ENCODE measurements at regions not wholly inside any gene's neighbourhood (a gene's known extent, or its start where the extent isn't known, plus 50 kb on each side); places are given as distances from the start of the nearest gene placed in this dataset.

DNA sequence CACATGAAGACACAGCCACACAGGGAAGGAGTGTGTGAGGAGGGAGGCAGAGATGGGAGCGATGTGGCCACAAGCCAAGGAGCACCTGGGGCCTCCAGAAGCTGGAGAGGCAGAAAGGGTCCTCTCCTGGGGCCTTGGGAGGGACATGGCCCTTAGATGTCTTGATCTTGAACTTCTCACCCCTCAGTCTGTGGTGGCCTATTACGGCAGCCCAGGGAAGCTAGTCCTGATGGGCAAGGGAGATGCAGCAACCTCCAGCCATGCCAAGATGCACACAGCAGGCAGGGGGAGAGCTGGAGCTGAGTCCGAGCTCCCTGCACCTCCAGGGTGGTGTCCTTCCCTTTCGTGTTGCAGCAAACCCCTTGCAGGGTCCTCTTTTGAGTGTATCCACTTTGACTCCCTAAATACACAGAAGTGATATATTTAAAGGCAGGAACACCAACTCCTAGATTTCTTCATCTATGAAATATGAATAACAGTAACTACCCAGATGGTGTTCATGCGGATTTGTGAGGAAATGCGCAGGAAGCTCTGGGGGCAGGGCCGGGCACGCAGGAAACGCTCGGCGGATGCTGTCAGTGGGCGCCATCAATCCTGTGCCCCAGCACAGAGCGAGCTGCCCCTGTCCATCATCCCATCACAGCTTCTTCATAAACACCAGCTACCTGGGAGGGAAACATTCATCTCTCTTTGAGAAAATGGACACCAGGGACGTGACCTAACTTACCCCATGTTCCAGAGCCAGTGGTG, 230.4 kb upstream of the MYT1L start (continued):
- TF ChIP-seq, protein P1, sequence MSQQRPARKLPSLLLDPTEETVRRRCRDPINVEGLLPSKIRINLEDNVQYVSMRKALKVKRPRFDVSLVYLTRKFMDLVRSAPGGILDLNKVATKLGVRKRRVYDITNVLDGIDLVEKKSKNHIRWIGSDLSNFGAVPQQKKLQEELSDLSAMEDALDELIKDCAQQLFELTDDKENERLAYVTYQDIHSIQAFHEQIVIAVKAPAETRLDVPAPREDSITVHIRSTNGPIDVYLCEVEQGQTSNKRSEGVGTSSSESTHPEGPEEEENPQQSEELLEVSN (IDR thresholded peaks at IDR 0.05): no peak
- TF ChIP-seq SIRT6 (IDR thresholded peaks at IDR 0.05; ENCODE audit: low read length) (no peak), POLR2A (IDR thresholded peaks at IDR 0.05; ENCODE audit: control extremely low read depth in 1 of 2, low read depth in 2 of 2, low read length in 2 of 2) (no peak), TCF12 (IDR thresholded peaks at IDR 0.05; ENCODE audit: low read depth, low read length) (no peak), HDAC6 (IDR thresholded peaks at IDR 0.05; ENCODE audit: low read depth, low read length) (no peak), GTF2F1 (IDR thresholded peaks at IDR 0.05; ENCODE audit: borderline replicate concordance, low read depth, low read length) (no peak), TBP (IDR thresholded peaks at IDR 0.05; ENCODE audit: low read depth, low read length) (no peak), BCL11A (IDR thresholded peaks at IDR 0.05; ENCODE audit: low read depth in 2 of 2, low read length in 2 of 2) (no peak), KDM4A (IDR thresholded peaks at IDR 0.05; ENCODE audit: low read depth, low read length, severe bottlenecking) (no peak), HDAC2 (IDR thresholded peaks at IDR 0.05; ENCODE audit: borderline replicate concordance in 1 of 2, low read depth in 2 of 2, low read length in 2 of 2) (no peak)

Data from H1 (cell line).